HG03565 (cell line): ENCODE measurements at regions not wholly inside any gene's neighbourhood (a gene's known extent, or its start where the extent isn't known, plus 50 kb on each side); places are given as distances from the start of the nearest gene placed in this dataset.

ENCODE experiments used
- ATAC-seq: cut with Tn5 transposase; IDR thresholded peaks from one replicate; pipeline ENCODE4 v1.9.1; 2021; ENCODE audit warnings: mild to moderate bottlenecking, moderate library complexity; ENCODE audit not compliant: unreplicated experiment

- ATAC-seq = no peak
Observed at GRCh38 chr10:69684020-69684980, 54.3 kb downstream of the FAM241B start.

GRCh38 chr10:69684981-69685353 lies 54.9 kb downstream of the FAM241B start:
- no peak for ATAC-seq

- ATAC-seq = no peak
Observed at GRCh38 chr10:69685426-69685801, 55.4 kb downstream of the FAM241B start.

DNA sequence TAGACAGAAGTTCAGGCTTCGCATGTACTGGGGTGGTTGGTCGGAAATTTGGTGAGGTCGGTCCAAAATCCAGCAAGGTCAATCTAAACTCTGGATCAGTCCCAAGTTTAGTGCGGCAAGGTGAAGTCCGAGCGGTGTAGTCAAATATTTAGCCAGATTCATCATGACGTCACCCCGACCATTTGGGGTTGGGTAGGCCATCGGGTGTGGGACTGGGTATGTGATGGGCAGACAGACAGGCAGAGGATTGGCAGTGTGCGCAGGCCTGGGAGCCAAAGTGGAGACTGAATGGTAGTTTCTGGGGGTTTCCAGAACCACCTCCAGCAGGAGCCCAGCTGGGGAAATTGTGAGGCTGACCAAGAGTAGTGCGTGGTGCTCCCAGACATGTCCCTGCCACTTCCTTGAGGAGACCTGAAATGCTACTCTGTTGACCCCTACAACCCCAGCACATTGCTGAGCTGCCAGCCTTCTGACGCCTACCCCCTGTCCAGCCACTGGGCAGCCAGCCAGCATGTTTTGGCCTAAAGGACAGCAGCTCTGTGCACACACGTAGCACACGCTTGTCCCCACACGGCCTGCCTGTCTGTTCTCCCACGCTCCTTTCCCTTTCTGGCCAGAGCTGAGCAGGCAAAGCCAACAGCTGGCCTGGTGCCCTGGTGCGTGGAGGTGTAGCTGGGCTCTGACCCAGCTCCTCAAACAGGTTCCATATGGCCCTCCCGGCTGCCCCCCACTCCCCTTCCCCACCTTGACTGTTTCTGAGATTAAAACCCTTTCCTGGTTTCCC lies 55.9 kb downstream of the FAM241B start:
- no peak for ATAC-seq

DNA sequence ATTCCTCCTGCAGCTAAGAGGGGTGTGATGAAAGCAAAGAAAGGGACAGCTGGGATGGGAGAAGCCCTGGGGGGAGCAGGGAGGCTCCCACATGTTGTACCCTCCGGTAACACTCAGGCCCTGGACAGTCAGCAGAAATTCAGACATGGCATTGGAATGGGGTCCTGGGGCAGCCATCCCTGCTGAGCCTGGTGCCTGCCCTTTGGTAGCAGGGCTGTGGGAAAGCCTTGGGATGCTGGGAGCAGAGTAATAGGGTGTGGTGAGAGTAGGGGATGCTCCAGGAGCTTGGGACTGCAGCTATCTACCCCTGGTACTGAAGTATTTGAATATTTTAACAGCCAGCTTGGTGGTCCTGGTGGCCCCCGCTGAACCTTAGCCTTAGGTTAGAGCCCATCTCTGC lies 56.8 kb downstream of the FAM241B start:
- ATAC-seq = no peak

DNA sequence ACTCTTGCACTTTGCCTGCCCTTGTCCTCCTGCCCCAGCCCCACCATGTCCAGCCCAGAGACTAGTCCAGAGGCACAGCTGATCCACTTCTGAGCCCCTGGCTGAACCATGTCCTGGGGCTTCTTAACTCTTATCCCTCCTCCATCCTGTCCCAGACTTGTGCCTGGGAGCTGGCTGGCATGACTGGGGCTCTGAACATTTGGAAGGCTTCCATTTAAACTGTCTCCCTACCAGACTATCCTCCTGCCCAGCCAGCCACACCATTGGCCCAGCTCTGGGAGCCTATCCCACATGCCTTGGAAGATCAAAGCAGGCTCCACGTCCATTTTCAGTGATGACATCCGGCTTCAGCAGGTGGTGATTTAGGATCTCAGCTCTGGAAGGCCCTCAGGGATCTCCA lies 57.4 kb downstream of the FAM241B start:
- ATAC-seq = no peak

GRCh38 chr10:69692267-69692666 lies 62.2 kb downstream of the FAM241B start:
- ATAC-seq = no peak

DNA sequence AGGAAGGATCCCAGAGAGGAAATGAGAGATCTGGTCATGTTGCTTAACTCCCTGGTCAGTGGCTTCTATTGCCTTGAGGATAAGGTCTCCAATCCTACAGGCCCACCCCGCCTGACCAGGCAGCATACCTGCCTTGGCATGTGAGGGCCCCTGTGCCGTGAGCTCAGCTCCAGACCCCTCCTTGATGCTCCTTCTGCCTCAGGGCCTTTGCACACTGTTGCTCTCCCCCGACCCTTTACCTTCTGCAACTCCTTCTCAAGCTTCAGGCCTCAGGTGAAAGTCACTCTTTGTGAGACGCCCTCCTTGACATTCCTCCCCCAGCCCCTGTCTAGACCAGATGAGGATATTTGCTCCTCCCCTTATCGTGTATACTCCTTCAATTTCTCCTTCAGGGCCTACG lies 62.8 kb downstream of the FAM241B start:
- ATAC-seq = no peak

DNA sequence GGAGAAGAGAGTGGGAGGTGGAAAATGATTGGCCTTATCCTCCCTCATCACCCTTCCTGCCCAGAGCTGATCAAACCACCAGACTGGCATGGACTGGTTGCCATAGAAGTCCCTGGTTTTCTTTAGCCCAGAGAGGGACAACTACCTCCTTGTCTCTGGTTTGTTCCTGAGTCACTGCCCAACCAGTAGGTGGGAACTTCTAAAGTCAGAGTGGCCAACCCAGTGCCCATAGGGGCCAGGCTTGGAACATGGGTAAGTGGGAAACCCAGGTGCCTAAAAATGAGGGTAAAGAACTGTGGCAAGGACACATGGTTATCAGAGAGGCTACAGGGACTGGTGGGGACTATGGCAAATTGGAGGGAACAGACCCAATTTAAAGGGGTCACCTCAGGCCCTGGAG lies 63.8 kb downstream of the FAM241B start:
- ATAC-seq = no peak

DNA sequence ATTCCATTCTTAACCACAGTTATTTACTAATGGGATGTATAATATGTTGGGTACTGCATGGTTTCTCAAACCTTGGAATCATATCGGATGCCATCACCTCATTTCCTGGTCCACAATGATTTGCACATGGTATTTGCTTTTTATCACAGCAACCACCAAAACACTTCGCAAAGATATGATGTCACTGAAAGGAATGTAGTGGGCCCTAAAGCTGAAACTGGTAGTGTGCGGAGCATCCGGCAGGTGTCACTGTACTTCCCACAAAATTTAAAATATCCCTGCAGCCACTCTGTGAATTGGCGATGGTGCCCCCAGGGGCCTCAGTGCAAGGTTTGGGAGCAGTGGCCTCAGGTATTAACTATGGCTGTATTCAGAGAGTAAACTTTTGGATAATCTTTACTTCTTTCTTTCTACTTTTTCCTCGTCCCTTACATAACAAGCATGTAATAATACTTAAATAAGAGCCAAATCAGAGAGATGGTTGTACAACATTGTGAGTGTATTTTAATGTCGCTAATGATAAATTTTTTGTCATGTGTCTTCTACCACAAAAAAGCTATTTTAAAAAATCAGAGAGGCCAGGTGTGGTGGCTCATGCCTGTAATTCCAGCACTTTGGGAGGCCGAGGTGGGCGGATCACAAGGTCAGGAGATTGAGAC lies 66.2 kb downstream of the FAM241B start:
- no peak for ATAC-seq

GRCh38 chr10:69697006-69697405 lies 67.0 kb downstream of the FAM241B start:
- ATAC-seq = no peak

DNA sequence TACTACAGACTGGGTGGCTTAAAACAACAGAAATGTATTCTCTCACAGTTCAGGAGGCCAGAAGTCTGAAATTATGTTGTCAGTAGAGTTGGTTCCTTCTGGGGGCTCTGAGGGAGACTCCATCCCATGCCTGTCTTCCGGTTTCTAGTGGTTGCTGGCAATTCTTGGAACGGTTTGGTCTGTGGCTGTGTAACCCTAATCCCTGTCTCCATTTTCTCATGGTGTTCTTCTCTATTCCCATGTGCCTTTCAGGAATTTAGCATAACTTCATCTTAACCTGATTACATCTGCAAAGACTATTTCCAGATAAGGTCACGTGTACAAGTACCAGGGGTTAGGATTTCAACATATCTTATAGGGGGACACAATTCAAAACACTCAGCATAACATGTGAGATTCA lies 73.2 kb downstream of the FAM241B start:
- no peak for ATAC-seq

GRCh38 chr10:69703766-69704630 lies 74.0 kb downstream of the FAM241B start:
- ATAC-seq = no peak

GRCh38 chr10:69709366-69709941 lies 79.4 kb downstream of the FAM241B start:
- no peak for ATAC-seq

DNA sequence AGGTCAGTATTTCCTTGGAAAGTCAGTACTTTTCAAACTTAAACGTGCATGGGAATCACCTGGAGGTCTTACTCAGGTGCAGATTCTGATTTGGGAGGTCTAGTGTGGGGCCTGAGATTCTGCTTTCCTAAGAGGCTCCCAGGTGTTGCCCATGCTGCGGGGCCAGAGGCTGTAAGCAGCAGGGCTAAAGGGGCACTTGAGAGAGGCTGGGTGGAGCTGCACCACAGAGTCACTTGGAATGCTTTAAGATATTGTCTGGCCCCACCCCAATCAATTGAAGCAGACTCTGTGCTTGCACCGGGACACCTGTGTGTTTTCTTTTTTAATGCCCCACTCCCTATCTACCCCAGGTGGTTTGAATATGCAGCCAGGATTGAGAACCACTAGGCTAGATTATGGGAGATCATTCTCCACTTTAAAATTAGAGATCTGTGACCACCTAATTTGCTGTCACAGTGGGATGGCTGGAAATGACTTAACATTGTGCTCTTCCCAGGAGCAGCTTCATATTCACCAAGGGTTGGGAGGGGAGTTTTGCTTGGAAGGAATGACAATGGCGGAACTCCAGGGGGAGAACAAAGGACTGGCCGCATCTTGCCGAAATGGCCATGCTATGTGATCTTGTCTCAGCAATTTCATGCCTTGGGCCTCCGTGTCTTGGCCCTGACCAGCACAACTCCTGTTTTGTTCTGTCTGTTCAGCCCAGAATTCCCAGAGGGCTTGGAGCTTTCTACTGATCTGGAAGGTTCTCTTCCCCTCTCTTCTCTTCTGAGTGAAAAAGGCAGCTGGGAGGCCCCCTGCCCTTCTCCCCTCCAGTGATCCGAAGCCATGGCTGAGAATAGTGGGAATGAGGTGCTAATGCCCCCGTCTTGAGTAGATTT lies 80.2 kb downstream of the FAM241B start:
- ATAC-seq = no peak

DNA sequence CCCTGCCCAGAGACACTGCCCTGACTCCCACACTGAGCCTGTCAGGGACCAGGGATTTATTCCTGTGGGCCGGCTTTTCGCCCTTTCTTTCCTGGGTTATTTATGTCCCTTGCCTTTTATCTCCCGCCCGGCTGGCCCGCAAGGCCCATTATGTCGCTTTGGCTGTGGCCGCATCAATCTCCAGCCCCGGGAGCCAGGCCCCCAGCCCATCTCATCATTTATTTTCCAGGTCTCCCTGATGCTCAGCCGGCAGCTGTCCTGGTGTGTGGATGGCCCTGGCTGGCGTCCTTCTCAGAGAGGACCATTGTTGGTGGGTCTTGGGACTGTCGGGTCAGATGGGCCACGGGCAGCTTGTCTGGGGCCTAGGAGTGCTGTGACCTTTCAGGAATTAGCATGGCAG lies 82.3 kb downstream of the FAM241B start:
- no peak for ATAC-seq

- no peak for ATAC-seq
Observed at GRCh38 chr10:69714572-69714971, 84.5 kb downstream of the FAM241B start.

DNA sequence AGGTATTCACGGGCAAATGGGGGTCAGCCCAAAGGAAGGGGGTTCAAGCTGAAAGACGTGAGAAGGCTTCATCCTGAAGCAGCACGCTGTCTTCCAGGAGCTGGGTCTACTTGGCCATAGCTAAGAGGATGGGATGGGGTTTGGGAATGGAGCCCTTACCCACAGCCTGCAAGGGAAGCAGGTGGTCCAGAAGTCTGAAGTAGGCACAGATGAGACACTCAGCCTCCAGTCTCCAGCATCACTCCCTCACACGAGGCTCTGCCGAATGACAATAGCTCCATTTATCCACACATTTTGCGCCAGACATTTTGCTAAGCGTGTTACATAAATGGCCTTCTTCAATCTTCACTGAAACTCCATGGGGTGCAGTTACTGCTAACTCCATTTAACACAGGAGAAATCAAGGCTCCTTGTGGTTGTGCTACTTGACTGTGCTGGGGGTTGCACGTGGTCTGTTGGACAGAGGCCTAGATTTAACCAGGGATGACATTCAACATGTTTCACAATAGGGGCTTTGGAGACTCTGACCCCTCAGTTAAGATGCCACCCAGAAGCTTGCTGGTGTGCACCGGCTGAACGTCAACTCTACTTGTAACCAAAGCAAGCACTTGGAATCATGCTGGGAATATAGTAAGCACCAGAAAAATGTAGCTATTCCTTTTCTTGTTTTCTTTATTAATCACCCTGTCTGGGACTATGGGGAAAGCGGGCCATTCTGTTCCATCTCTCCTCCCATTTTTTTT lies 85.3 kb downstream of the FAM241B start:
- ATAC-seq = no peak
